ENCODE measurements at regions not wholly inside any gene's neighbourhood (a gene's known extent, or its start where the extent isn't known, plus 50 kb on each side); places are given as distances from the start of the nearest gene placed in this dataset.

DNA sequence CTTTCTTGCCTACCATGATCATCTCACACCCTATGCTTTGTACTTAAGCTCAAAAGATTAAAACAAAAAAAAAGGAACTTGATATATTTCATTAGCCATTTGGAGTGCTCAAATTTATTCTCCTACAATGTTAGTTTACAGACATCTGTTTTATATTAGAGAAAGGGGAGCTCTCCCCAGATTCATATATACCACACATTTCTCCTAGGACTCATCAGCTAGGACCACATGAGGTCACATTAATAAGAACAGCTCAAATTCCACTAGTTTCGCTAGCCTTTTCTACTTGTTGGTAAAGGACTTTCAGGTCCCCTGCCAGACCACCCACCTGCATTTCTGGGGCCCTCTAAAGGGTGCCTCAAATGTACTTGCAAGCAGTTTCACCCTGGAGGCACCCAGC is 151.2 kb upstream of the MMADHC start:
- intact Hi-C loops (cut with DNase I): no loop called here
- Histone ChIP-seq H3K36me3 (no peaks in the 10 kb centered on the region), H3K4me3 (no peak overlapping the region), H3K27ac (no peak overlapping the region), H3K27me3 (no peaks in the 10 kb centered on the region), H3K4me1 (peaks cover 0 to 13% (median 0%) of the 10 kb centered on the region in 12 donors), H3K9me3 (peaks cover 0 to 5% (median 0%) of the 10 kb centered on the region in 12 donors)
- TF ChIP-seq POLR2A (IDR thresholded peaks at IDR 0.05): no peak
- TF ChIP-seq, protein P1, sequence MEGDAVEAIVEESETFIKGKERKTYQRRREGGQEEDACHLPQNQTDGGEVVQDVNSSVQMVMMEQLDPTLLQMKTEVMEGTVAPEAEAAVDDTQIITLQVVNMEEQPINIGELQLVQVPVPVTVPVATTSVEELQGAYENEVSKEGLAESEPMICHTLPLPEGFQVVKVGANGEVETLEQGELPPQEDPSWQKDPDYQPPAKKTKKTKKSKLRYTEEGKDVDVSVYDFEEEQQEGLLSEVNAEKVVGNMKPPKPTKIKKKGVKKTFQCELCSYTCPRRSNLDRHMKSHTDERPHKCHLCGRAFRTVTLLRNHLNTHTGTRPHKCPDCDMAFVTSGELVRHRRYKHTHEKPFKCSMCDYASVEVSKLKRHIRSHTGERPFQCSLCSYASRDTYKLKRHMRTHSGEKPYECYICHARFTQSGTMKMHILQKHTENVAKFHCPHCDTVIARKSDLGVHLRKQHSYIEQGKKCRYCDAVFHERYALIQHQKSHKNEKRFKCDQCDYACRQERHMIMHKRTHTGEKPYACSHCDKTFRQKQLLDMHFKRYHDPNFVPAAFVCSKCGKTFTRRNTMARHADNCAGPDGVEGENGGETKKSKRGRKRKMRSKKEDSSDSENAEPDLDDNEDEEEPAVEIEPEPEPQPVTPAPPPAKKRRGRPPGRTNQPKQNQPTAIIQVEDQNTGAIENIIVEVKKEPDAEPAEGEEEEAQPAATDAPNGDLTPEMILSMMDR (IDR thresholded peaks at IDR 0.05): no peak
- WGBS, 4 donors: 37 to 98% (median 92%) methylated on average over 1 of the region's 1 CpG
- ATAC-seq (no peak), DNase-seq (no peak)

DNA sequence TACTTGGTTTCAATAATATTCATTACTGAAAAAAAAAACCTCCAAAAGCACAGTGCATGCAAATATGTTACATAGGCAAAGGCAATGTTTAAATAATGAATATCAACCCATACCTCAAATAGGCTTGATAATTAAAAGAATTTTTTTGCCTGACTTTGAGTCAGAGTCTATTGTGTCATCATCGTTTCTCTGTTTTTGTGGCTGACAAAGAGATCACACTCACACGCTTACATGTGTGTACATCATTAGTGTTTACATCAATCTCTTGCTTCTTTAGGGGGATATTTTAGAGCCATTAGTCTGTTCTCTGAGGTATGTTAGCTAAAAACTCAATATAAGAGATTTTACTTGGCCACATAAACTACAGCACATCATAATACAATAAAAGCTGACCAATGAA is 150.3 kb upstream of the MMADHC start:
- TF ChIP-seq POLR2A (IDR thresholded peaks at IDR 0.05): no peak
- TF ChIP-seq, protein P1 (IDR thresholded peaks at IDR 0.05): no peak
- Histone ChIP-seq H3K27me3 (no peaks in the 10 kb centered on the region), H3K4me1 (peaks cover 0 to 9% (median 0%) of the 10 kb centered on the region in 12 donors), H3K9me3 (peaks cover 0 to 5% (median 0%) of the 10 kb centered on the region in 12 donors), H3K4me3 (no peak overlapping the region), H3K36me3 (no peaks in the 10 kb centered on the region), H3K27ac (no peak overlapping the region)
- ATAC-seq (no peak), DNase-seq (no peak)
- 91 to 97% (median 94%) methylated on average over 2 of the region's 2 CpGs for WGBS, 4 donors
- intact Hi-C loops (cut with DNase I): no loop called here

DNA sequence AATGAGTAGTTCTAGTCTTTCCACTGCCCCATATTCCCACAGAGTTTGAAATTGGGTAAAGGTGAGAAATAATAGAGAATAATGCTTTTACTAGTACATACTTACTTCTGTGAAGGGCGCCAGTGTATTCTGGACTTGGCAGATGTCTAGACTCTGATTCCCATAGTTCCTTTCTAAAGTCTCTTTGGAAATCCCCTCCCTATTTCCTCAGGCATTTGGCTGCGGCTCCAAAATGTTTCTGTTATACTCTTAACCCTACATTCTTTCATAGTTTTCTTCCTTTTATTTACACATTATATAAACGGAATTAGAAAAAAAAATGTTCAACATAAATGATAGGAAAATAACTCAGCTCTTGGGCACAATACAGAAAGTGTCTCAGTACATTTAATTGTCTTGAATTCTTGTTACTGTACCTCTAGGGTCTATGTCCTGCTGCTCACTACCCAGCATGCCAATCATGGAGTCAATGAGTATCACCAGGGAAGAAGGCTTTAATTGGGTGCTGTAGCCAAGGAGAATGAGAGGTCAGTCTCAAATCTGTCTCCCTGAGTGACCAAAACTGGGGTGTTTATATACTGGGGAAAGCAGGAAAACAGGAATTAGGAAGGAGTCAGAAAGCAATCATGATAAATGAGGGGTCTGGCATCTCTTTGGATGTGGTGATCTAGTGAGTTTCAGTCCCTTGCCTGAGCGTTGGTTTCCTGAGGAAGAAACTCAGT is 147.8 kb upstream of the MMADHC start:
- no peak for TF ChIP-seq POLR2A (IDR thresholded peaks at IDR 0.05)
- TF ChIP-seq, protein P1 (IDR thresholded peaks at IDR 0.05): no peak
- WGBS, 4 donors: 51 to 67% (median 58%) methylated on average over 4 of the region's 4 CpGs
- intact Hi-C loops (cut with DNase I): no loop called here
- DNase-seq (no peak), ATAC-seq (no peak)
- peaks cover 0 to 5% (median 0%) of the 10 kb centered on the region in 12 donors for H3K9me3 ChIP-seq
- no peaks in the 10 kb centered on the region for H3K27me3 ChIP-seq
- H3K36me3 ChIP-seq: no peaks in the 10 kb centered on the region
- no peak overlapping the region for H3K27ac ChIP-seq
- no peak overlapping the region for H3K4me3 ChIP-seq
- H3K4me1 ChIP-seq: peaks cover 0 to 19% (median 0%) of the 10 kb centered on the region in 12 donors

DNA sequence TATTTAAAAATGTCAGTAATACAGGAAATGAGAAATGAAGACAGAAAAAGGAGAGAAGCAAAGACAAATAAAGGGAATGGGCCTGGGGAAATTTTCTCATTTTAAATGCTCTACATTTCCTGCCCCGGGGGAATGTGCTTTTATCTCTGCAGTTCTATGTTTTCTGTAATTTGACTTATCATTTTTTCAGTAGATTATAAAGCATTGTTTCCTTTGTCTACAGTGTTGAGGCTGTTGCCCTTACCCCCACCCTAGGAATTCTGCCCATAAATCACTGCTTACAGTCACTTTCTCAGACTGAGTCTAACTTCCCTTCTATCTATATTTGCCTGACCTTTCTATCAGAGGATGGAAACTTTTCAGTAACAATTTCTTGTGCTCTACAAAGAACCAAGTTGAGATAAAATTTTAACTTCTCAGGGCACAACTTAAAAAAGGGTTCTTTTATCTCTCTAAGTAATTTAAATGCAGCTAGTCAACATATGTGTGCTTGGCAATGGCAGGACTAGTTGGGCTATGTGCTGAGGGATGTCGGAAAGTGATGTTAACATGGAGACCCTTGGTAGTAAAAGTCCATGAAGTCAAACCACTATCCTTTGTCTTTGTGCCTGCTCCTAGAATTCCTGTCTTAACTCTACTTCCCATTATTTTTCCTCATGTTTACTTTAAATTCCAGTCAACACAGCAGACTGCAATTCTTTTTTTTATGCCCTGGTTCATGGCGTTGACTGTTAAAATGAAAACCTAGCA is 146.5 kb upstream of the MMADHC start:
- Histone ChIP-seq H3K36me3 (no peaks in the 10 kb centered on the region), H3K4me1 (peaks cover 0 to 19% (median 0%) of the 10 kb centered on the region in 12 donors), H3K27ac (no peak overlapping the region), H3K27me3 (no peaks in the 10 kb centered on the region), H3K9me3 (peaks cover 0 to 5% (median 0%) of the 10 kb centered on the region in 12 donors), H3K4me3 (no peak overlapping the region)
- no peak for TF ChIP-seq POLR2A (IDR thresholded peaks at IDR 0.05)
- TF ChIP-seq, protein P1 (IDR thresholded peaks at IDR 0.05): no peak
- 58 to 70% (median 63%) methylated on average over 3 of the region's 3 CpGs for whole genome bisulfite sequencing, 4 donors
- intact Hi-C loops (cut with DNase I): no loop called here
- ATAC-seq (no peak), DNase-seq (no peak)
